ENCODE measurements at regions not wholly inside any gene's neighbourhood (a gene's known extent, or its start where the extent isn't known, plus 50 kb on each side); places are given as distances from the start of the nearest gene placed in this dataset.

- no peak overlapping the region for H2AFZ ChIP-seq (ENCODE audit: low read depth, low read length, poor library complexity, severe bottlenecking)
- TF ChIP-seq JUND (IDR thresholded peaks at IDR 0.05) (no peak), SRF (IDR thresholded peaks at IDR 0.05; ENCODE audit: low read depth) (no peak), POLR2AphosphoS5 (IDR thresholded peaks at IDR 0.05; ENCODE audit: low read depth, low read length) (no peak), CBX3 (IDR thresholded peaks at IDR 0.05; ENCODE audit: low read depth) (no peak), FOSL1 (IDR thresholded peaks at IDR 0.05; ENCODE audit: low read depth) (no peak), YY1 (IDR thresholded peaks at IDR 0.05; ENCODE audit: extremely low read depth, insufficient replicate concordance, low read depth, low read length) (no peak), POLR2A (IDR thresholded peaks at IDR 0.05; ENCODE audit: borderline replicate concordance, extremely low read depth, insufficient read depth, insufficient read length) (no peak), ZBTB33 (IDR thresholded peaks at IDR 0.05; ENCODE audit: extremely low read depth, insufficient replicate concordance, low read length) (no peak), CTCF (IDR thresholded peaks at IDR 0.05 in 2 of 3, conservative IDR thresholded peaks at IDR 0.05 in 1 of 3; ENCODE audit: borderline replicate concordance in 1 of 3, insufficient read depth in 1 of 3, low read depth in 2 of 3, low read length in 2 of 3) (no peak), ZNF274 (IDR thresholded peaks at IDR 0.05; ENCODE audit: low read depth, low read length) (no peak), ZFX (IDR thresholded peaks at IDR 0.05) (no peak), EZH2phosphoT487 (IDR thresholded peaks at IDR 0.05; ENCODE audit: borderline replicate concordance) (no peak), EZH2 (IDR thresholded peaks at IDR 0.05) (no peak), CEBPB (IDR thresholded peaks at IDR 0.05; ENCODE audit: low read depth) (no peak), RAD21 (IDR thresholded peaks at IDR 0.05; ENCODE audit: low read depth) (no peak), REST (IDR thresholded peaks at IDR 0.05; ENCODE audit: low read depth) (no peak), EGR1 (IDR thresholded peaks at IDR 0.05; ENCODE audit: low read depth) (no peak)
- TF ChIP-seq, protein P1, sequence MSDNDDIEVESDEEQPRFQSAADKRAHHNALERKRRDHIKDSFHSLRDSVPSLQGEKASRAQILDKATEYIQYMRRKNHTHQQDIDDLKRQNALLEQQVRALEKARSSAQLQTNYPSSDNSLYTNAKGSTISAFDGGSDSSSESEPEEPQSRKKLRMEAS (IDR thresholded peaks at IDR 0.05): no peak
- TF ChIP-seq, protein P2, sequence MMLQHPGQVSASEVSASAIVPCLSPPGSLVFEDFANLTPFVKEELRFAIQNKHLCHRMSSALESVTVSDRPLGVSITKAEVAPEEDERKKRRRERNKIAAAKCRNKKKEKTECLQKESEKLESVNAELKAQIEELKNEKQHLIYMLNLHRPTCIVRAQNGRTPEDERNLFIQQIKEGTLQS (IDR thresholded peaks at IDR 0.05): no peak
- no peak overlapping the region for H3K4me2 ChIP-seq (ENCODE audit: low read length)
- H3K4me3 ChIP-seq (replicated peaks in 1 of 2; ENCODE audit: low read depth in 1 of 2, low read length in 2 of 2): no peak overlapping the region
- no peak overlapping the region for H3K9ac ChIP-seq (ENCODE audit: low read length)
- no peaks in the 10 kb centered on the region for H3K4me1 ChIP-seq (ENCODE audit: control insufficient read depth in 1 of 2, insufficient read depth in 2 of 2, low read length in 2 of 2)
- intact Hi-C loops (cut with micrococcal nuclease): no loop called here
- ATAC-seq (no peak), DNase-seq (ENCODE audit: low read depth, low spot score) (no peak)
- CTCF ChIA-PET: no interaction called here
- POLR2A ChIA-PET: no interaction called here
- no TSS peak for BruUV-seq (replicated peaks)
- H3K9me2 ChIP-seq (ENCODE audit: insufficient read depth): no peaks in the 10 kb centered on the region
- H3K9me3 ChIP-seq (ENCODE audit: control insufficient read depth in 1 of 2, insufficient read depth in 1 of 2, low read depth in 1 of 2, low read length in 2 of 2): no peaks in the 10 kb centered on the region
- no peak overlapping the region for H3K27ac ChIP-seq (ENCODE audit: low read depth, low read length)
- H4K20me1 ChIP-seq (ENCODE audit: insufficient read depth): no peaks in the 10 kb centered on the region; the same call in 1 of the 2 replicates
- H3K79me2 ChIP-seq (ENCODE audit: insufficient read depth, low read length): no peaks in the 10 kb centered on the region
- no peaks in the 10 kb centered on the region for H3K36me3 ChIP-seq (ENCODE audit: control insufficient read depth in 1 of 2, insufficient read depth in 2 of 2, low read length in 2 of 2)
- H3K27me3 ChIP-seq (ENCODE audit: insufficient read depth, low read length): peaks cover 5% of the 10 kb centered on the region; the same call in 1 of the 2 replicates
- RAD21 ChIA-PET (ENCODE audit: low non-redundant PET in 1 of 2, low total read pairs in 2 of 2, uncharacterized antibody in 2 of 2, unreplicated experiment in 2 of 2): no interaction called here
Measured at GRCh38 chr6:98323605-98324004, 510.8 kb upstream of the POU3F2 start.

Measured in HCT116 (cell line).